GM19452 (cell line): ENCODE measurements at regions not wholly inside any gene's neighbourhood (a gene's known extent, or its start where the extent isn't known, plus 50 kb on each side); places are given as distances from the start of the nearest gene placed in this dataset.
"Not testable (repeated sequence)": the region's sequence is repeated elsewhere in the genome, so short reads cannot be mapped to it uniquely, and the experiment has no call there.

Experiments used
- ATAC-seq: cut with Tn5 transposase; IDR thresholded peaks from one replicate; pipeline ENCODE4 v1.9.1; 2021; ENCODE audit not compliant: unreplicated experiment

DNA sequence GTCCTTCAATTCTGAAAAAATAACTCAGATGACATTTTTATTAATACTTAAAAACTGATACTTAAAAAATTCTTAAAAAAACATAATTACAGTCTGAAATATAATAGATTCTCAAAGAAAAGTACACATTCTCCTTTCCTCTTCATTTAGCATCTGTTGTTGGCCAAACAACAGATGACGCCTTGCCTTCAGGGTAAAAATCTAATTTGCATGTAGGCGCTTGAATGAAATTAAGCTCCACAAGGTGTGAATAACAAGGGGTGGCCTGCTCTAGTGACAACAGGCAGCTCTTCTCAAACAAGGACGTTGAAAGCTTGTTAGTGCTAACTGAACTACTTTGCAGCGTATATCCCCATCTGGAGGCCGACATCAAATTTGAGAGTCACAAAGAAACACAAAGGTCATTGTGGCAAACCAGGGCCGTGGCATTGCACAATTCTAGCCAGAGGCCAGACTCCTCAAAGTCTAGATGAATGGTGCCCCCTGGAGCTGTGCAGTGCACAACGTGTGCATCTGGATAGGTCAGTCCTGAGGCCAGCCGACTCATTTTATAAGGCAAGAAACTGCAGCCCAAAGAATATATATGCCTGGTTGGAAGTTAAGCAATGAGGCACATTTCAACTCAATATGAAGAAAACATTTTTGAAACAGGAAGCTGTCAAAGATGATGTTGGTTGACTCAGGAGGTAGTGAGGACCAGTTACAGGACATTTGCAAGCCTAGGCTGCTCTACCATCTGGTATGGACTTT lies 459.2 kb upstream of the RUNX1 start:
- no peak for ATAC-seq

GRCh38 chr21:35507181-35507759 lies 458.2 kb upstream of the RUNX1 start:
- no peak for ATAC-seq

- no peak for ATAC-seq
Measured at GRCh38 chr21:35506771-35507170, 457.7 kb upstream of the RUNX1 start.

GRCh38 chr21:35506352-35506751 lies 457.2 kb upstream of the RUNX1 start:
- no peak for ATAC-seq

GRCh38 chr21:35504951-35505466 lies 455.9 kb upstream of the RUNX1 start:
- no peak for ATAC-seq

DNA sequence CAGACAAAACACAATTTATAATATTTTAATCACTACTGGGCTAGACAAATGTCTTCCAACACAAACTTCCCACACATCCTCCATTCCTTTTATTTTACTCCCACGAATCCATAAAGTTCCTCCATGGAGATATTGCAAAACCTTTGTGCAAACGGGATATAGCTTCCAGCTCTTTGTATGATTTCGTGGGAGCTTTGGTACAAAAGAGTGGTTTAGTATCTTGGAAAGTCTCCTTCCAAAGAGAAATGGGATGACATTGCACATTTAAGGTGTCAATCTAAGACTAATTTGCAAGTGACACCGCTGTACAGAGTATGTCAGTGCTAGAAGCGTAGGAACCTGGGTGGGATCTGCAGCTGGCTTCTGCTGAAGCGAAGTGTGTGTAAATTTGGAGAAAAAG lies 455.2 kb upstream of the RUNX1 start:
- ATAC-seq: no peak

GRCh38 chr21:35503671-35504070 lies 454.6 kb upstream of the RUNX1 start:
- ATAC-seq: no peak

GRCh38 chr21:35502821-35503220 lies 453.7 kb upstream of the RUNX1 start:
- ATAC-seq: no peak

DNA sequence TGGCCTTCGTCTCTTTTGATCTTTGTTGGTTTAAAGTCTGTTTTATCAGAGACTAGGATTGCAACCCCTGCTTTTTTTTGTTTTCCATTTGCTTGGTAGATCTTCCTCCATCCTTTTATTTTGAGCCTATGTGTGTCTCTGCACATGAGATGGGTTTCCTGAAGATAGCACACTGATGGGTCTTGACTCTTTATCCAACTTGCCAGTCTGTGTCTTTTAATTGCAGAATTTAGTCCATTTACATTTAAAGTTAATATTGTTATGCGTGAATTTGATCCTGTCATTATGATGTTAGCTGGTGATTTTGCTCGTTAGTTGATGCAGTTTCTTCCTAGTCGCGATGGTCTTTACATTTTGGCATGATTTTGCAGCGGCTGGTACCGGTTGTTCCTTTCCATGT lies 448.4 kb upstream of the RUNX1 start:
- not testable (repeated sequence) for ATAC-seq

DNA sequence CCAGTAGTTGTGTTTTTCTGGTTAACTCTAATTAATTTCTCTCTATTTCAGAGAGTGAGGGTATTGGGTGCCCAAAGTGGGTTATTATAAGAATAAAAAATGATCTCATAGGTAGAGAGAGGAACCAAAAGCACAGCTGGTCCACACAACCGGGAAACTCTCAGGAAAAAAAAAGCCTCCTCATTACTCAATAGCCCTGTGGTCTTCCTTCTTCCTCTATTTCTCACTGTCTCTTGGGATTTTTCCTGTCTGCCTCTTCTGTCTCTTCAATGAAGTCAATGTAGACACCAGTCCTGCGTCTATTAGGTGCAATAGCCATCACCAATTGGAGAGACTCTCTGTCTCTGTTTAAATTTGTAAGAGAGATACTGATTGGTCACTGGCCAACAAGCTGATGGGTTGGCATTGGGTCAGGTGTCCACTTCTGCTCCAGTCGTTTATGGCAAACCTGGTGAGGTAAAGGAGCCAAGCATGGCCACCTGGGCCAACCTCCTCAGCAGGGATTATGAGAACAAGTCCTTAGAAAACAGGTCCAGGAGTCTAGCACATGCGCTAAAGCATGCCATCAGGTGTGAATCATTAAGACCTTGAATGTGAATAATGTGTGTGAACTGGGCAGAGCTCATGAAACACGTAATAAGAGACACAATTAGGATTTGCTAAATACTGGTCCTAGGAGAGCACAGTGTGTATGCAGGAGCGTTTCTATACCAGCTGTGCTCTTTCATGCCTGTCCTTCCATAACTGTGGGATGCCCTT lies 443.0 kb upstream of the RUNX1 start:
- ATAC-seq: no peak

- ATAC-seq: no peak
Measured at GRCh38 chr21:35491114-35491513, 442.0 kb upstream of the RUNX1 start.

DNA sequence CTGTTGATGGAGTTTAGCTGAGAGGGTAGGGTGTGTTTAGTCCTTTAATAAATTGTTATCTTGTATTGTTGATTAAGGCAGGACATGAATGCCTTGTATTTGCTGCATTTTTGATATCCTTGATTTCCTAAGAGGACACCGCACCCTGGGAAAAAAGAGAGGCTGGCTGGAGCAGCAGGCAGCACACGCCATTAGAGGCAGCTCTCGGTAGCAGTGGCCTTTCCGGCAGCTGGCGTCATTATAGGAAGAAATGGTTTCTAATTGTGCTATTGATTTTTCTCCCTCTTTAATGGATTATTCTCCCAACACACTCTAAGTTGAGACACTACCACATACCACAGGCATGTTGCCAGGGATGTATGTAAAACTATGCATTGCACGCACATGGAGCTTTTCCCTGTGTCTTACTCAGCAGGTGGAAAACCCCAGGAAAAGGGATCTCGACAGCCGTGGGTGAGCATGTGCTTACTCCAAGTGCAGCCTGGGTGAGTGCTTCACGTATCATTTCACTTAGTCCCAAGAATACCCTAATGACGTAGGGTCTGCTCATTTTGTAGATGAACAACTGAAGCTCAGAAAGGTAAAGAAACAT lies 440.4 kb upstream of the RUNX1 start:
- ATAC-seq: no peak

GRCh38 chr21:35488946-35489345 lies 439.8 kb upstream of the RUNX1 start:
- no peak for ATAC-seq

GRCh38 chr21:35485364-35485763 lies 436.3 kb upstream of the RUNX1 start:
- ATAC-seq: no peak

DNA sequence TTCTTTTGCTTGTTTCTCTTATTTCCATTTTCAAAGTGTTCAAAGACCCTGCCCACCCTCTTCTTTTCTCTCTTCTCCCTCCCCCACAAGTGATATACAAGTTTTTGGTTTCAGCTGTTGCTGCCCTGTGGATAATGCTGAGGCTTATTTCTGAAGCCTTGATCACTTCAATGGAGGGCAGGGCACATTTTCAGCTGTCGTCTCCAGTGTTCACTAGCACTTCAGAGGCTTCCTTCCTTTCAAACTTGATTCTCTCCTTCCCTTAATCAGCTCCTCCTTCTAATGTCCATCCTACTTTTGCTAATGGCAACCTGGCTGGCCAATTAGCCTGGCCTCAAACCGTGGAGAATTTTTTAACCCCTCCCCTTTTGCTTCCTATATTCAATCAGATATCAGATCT lies 435.7 kb upstream of the RUNX1 start:
- no peak for ATAC-seq

GRCh38 chr21:35484032-35484431 lies 434.9 kb upstream of the RUNX1 start:
- ATAC-seq: no peak

GRCh38 chr21:35482933-35483662 lies 434.0 kb upstream of the RUNX1 start:
- ATAC-seq: no peak

DNA sequence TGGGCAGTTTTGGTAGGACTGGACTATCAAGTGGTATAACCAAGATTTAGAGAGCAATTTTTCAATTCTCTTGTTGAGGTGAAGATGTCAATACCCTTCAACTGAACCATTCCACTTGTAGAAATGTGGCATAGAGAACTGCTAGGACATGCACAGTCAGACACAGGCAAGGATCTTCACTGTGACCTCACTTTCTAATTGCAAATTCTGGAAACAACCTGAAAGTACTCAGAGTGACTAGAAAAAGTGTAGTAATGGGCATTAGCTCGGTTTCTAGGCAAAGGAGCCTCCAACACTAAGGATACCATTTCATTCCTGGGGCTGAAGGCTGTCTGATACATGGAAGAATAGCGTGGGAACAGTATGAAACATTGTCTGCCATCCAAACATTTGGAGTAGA lies 433.0 kb upstream of the RUNX1 start:
- ATAC-seq: no peak

- ATAC-seq: no peak
Measured at GRCh38 chr21:35481005-35481404, 431.9 kb upstream of the RUNX1 start.

DNA sequence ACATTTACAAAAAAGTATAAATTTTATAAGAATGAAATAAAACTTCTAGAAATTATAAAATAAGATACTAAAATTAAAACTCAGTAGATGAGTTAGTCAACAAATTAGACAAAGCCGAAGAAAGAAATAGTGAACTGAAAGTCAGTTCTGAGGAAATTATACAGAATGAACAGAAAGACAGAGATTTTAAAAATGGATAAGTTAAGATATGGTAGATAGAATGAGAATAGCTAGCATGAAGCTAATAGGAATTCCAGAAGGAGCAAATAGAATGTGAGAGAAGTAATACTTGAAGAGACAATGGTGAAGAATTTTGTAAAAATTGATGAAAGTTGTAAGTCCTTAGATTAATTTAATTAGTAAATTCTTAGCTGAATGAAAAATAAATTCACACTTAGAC lies 430.4 kb upstream of the RUNX1 start:
- ATAC-seq: no peak

DNA sequence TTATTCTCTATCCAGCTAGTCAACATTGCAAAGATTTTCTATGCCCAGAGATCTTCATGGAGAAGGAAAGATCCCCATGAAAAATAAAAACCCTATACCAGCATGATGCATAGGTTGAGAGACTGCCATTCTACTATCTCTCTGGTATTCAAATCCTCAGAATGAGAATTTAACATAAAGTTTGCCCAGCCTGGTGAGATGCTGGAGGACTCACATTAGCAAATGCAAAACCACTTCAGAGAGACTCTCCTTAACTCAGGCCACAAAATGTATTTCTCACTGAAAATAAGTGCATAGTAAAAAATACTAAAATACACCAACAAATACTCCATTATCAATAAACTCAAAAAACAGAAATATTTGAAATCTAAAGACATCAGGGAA lies 430.0 kb upstream of the RUNX1 start:
- no peak for ATAC-seq
